ENCODE measurements at regions not wholly inside any gene's neighbourhood (a gene's known extent, or its start where the extent isn't known, plus 50 kb on each side); places are given as distances from the start of the nearest gene placed in this dataset.

GRCh38 chr16:17026600-17027242 is 444.0 kb downstream of the XYLT1 start:
- H3K36me3 ChIP-seq, result peaks cover 0 to 4% (median 0%) of the 10 kb centered on the region in 6 donors
- H3K4me3 ChIP-seq, result no peak overlapping the region
- TF ChIP-seq CTCF (IDR thresholded peaks at IDR 0.05 in 8 of 11, conservative IDR thresholded peaks at IDR 0.05 in 3 of 11) (no peak), POLR2A (IDR thresholded peaks at IDR 0.05) (no peak), POLR2AphosphoS5 (IDR thresholded peaks at IDR 0.05) (no peak)
- H3K9me3 ChIP-seq, result peaks cover 0 to 14% (median 10%) of the 10 kb centered on the region in 8 donors
- H3K4me1 ChIP-seq, result peaks cover 0 to 47% (median 16%) of the 10 kb centered on the region in 6 donors
- no peaks in the 10 kb centered on the region for H3K27me3 ChIP-seq (replicated peaks in 1 of 7)
- H3K27ac ChIP-seq, result peak overlapping the region in 4 of 8 donors; percentile 14 to 59 (median 24)
- intact Hi-C loops (cut with DNase I; ENCODE audit: low total_unique reads), result no loop called here
- DNase-seq, result no peak
- 12 to 19% (median 15%) methylated on average over 2 of the region's 2 CpGs for WGBS, 5 donors

GRCh38 chr16:17027488-17028129 is 443.2 kb downstream of the XYLT1 start:
- H3K4me3 ChIP-seq, result no peak overlapping the region

GRCh38 chr16:17029602-17030350 is 441.0 kb downstream of the XYLT1 start:
- WGBS, 5 donors, result 26 to 92% (median 63%) methylated on average over 1 of the region's 1 CpG
- intact Hi-C loops (cut with DNase I; ENCODE audit: low total_unique reads), result no loop called here

More at GRCh38 chr16:17027488-17028129, 443.2 kb downstream of the XYLT1 start:
- Histone ChIP-seq H3K36me3 (peaks cover 0 to 4% (median 0%) of the 10 kb centered on the region in 6 donors), H3K27ac (peak overlapping the region in 2 of 8 donors; percentile 33 to 59), H3K4me1 (peaks cover 0 to 47% (median 16%) of the 10 kb centered on the region in 6 donors), H3K9me3 (peaks cover 0 to 14% (median 10%) of the 10 kb centered on the region in 8 donors), H3K27me3 (replicated peaks in 1 of 7) (no peaks in the 10 kb centered on the region)
- DNase-seq, result no peak
- 63 to 81% (median 71%) methylated on average over 6 of the region's 6 CpGs for WGBS, 5 donors
- no peak for TF ChIP-seq POLR2AphosphoS5 (IDR thresholded peaks at IDR 0.05)
- TF ChIP-seq POLR2A (IDR thresholded peaks at IDR 0.05), result no peak
- TF ChIP-seq CTCF (IDR thresholded peaks at IDR 0.05 in 8 of 11, conservative IDR thresholded peaks at IDR 0.05 in 3 of 11), result no peak
- intact Hi-C loops (cut with DNase I; ENCODE audit: low total_unique reads), result no loop called here

More at GRCh38 chr16:17029602-17030350, 441.0 kb downstream of the XYLT1 start:
- no peak for DNase-seq
- no peak overlapping the region for H3K4me3 ChIP-seq
- H3K27ac ChIP-seq, result no peak overlapping the region
- H3K9me3 ChIP-seq, result peaks cover 0 to 22% (median 16%) of the 10 kb centered on the region in 8 donors
- H3K27me3 ChIP-seq (replicated peaks in 1 of 7), result no peaks in the 10 kb centered on the region
- peaks cover 0 to 33% (median 16%) of the 10 kb centered on the region in 6 donors for H3K4me1 ChIP-seq
- TF ChIP-seq CTCF (IDR thresholded peaks at IDR 0.05 in 8 of 11, conservative IDR thresholded peaks at IDR 0.05 in 3 of 11), result no peak
- TF ChIP-seq POLR2AphosphoS5 (IDR thresholded peaks at IDR 0.05), result no peak
- no peak for TF ChIP-seq POLR2A (IDR thresholded peaks at IDR 0.05)
- H3K36me3 ChIP-seq, result peaks cover 0 to 4% (median 0%) of the 10 kb centered on the region in 6 donors
